ENCODE measurements at regions not wholly inside any gene's neighbourhood (a gene's known extent, or its start where the extent isn't known, plus 50 kb on each side); places are given as distances from the start of the nearest gene placed in this dataset.

DNA sequence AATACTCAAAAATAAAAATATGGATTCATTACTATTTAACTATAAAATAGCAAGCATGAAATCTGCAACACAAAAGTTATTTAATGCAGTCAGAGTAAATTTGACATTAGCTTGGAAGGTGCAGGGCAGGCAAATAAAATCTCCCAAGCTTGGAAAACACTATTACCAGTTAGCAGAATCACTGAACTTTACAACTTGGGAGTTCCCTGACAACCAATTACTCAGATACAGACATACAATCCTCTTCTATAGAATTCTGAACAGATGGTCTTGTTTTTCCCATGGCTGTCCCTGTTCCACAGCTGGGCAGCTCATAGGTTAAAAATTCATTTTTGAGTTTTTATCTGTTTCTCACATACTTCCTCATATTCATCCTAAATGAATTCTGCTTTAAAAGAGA lies 1002.6 kb downstream of the SORCS3 start:
- H3K36me3 ChIP-seq, result no peaks in the 10 kb centered on the region
- no peak overlapping the region for H3K27ac ChIP-seq
- H3K4me3 ChIP-seq, result no peak overlapping the region
- DNase-seq (ENCODE audit: low spot score), result no peak
- no peaks in the 10 kb centered on the region for H3K9me3 ChIP-seq
- H3K4me1 ChIP-seq, result no peaks in the 10 kb centered on the region
- TF ChIP-seq, protein P1, sequence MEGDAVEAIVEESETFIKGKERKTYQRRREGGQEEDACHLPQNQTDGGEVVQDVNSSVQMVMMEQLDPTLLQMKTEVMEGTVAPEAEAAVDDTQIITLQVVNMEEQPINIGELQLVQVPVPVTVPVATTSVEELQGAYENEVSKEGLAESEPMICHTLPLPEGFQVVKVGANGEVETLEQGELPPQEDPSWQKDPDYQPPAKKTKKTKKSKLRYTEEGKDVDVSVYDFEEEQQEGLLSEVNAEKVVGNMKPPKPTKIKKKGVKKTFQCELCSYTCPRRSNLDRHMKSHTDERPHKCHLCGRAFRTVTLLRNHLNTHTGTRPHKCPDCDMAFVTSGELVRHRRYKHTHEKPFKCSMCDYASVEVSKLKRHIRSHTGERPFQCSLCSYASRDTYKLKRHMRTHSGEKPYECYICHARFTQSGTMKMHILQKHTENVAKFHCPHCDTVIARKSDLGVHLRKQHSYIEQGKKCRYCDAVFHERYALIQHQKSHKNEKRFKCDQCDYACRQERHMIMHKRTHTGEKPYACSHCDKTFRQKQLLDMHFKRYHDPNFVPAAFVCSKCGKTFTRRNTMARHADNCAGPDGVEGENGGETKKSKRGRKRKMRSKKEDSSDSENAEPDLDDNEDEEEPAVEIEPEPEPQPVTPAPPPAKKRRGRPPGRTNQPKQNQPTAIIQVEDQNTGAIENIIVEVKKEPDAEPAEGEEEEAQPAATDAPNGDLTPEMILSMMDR (IDR thresholded peaks at IDR 0.05), result no peak
- no peaks in the 10 kb centered on the region for H3K27me3 ChIP-seq

- TF ChIP-seq, protein P1 (IDR thresholded peaks at IDR 0.05), result no peak
- no peak overlapping the region for H3K27ac ChIP-seq
- H3K36me3 ChIP-seq, result no peaks in the 10 kb centered on the region
- no peak overlapping the region for H3K4me3 ChIP-seq
- H3K4me1 ChIP-seq, result no peaks in the 10 kb centered on the region
- DNase-seq (ENCODE audit: low spot score), result no peak
- no peaks in the 10 kb centered on the region for H3K9me3 ChIP-seq
- H3K27me3 ChIP-seq, result no peaks in the 10 kb centered on the region
Measured at GRCh38 chr10:105634281-105634680, 993.2 kb downstream of the SORCS3 start.

DNA sequence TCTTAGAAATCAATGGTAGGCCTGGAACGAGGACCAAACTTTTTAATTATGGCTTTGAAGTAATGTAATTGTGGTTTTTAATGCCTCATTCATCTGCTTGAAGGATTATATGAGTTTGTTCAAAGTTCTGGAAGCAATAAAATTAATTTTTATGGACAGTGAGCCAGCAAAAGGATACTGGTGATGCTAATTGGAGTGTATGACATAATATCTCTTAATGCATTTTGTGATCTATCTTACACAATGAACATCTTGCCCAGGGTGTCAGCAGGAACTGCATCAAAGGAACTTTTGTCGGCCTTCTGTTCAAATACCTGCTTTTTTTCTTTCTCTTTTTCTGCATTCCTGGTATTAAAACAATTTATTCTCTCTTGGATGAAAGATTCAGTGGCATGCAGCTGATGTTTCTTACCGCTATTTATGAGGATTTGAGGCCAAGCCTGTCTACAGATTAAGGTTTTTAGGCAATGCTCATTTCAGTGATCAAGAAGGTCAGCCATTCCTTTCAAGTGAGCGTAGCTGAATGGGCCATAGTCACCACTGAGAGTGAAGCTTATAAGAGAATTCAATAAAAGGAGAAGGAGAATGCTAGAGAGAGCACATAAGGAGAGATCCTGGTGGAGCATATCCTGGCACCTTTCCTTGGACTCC lies 974.8 kb downstream of the SORCS3 start:
- Histone ChIP-seq H3K27me3 (no peaks in the 10 kb centered on the region), H3K4me1 (no peaks in the 10 kb centered on the region), H3K4me3 (no peak overlapping the region), H3K36me3 (no peaks in the 10 kb centered on the region), H3K9me3 (peaks cover 0 to 2% of the 10 kb centered on the region in 2 donors), H3K27ac (no peak overlapping the region)
- DNase-seq (ENCODE audit: low spot score), result no peak
- TF ChIP-seq, protein P1 (IDR thresholded peaks at IDR 0.05), result no peak

- no peaks in the 10 kb centered on the region for H3K4me1 ChIP-seq
- H3K9me3 ChIP-seq, result no peaks in the 10 kb centered on the region
- H3K27me3 ChIP-seq, result no peaks in the 10 kb centered on the region
- H3K36me3 ChIP-seq, result no peaks in the 10 kb centered on the region
- no peak overlapping the region for H3K4me3 ChIP-seq
- DNase-seq (ENCODE audit: low spot score), result no peak
- no peak overlapping the region for H3K27ac ChIP-seq
- TF ChIP-seq, protein P1 (IDR thresholded peaks at IDR 0.05), result no peak
Measured at GRCh38 chr10:105611244-105611798, 970.2 kb downstream of the SORCS3 start.

DNA sequence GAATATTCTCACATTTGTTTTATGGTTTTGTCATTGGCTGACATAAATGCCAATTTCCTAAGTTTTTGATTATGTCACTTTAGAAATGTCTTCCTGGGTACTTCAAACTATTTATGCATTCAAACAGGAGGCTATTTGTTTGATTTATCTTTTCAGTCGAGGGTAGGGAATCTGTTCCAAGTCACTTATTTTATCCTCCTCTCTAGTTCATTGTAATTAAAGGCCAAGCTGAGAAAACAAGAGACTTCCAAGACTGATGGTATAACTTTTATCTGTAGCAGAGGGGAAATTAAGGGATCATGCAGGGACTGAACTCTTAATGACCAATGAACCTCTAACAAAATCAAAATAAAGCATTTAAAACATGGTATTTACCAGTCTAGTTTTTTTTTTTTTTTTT lies 968.4 kb downstream of the SORCS3 start:
- TF ChIP-seq, protein P1 (IDR thresholded peaks at IDR 0.05), result no peak
- no peak overlapping the region for H3K4me3 ChIP-seq
- H3K27me3 ChIP-seq, result no peaks in the 10 kb centered on the region
- no peaks in the 10 kb centered on the region for H3K4me1 ChIP-seq
- no peak for DNase-seq (ENCODE audit: low spot score)
- no peaks in the 10 kb centered on the region for H3K9me3 ChIP-seq
- H3K36me3 ChIP-seq, result no peaks in the 10 kb centered on the region
- H3K27ac ChIP-seq, result no peak overlapping the region

DNA sequence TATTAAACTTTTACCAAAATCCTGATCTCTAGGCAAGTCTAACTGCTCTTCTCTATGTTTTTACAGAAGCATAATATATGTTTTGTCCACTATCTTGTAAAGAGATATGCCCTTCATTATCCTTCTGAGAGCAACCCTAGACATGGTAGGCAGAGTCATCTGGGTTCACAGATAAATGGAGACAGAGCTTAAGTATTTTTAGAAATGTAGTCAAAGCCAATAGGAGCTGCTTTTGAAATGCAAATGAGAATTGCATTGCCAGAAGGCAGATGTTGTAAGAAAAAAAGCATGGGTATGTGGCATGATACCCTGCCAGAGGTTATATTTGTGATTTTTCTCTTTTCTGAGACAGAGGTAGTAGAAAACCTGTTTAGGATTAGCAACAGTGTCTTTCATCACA lies 964.8 kb downstream of the SORCS3 start:
- no peaks in the 10 kb centered on the region for H3K27me3 ChIP-seq
- H3K4me3 ChIP-seq, result no peak overlapping the region
- TF ChIP-seq, protein P1 (IDR thresholded peaks at IDR 0.05), result no peak
- no peaks in the 10 kb centered on the region for H3K36me3 ChIP-seq
- no peaks in the 10 kb centered on the region for H3K4me1 ChIP-seq
- peak overlapping the region in 1 of 2 donors; percentile 11 for H3K27ac ChIP-seq
- H3K9me3 ChIP-seq, result no peaks in the 10 kb centered on the region
- no peak for DNase-seq (ENCODE audit: low spot score)

Measured in right atrium auricular region (tissue), 2 donors.